OCI-LY3 (cell line): ENCODE measurements at regions not wholly inside any gene's neighbourhood (a gene's known extent, or its start where the extent isn't known, plus 50 kb on each side); places are given as distances from the start of the nearest gene placed in this dataset.

Experiments used
- H2AFZ ChIP-seq: fragments of 200-600, 300-600 bp; shearing (Covaris generic); 2 replicates; pipeline ENCODE4 v1.6.0; 2014; ENCODE audit warnings: antibody characterized with exemption, low read depth, low read length
- H3K27ac ChIP-seq: fragments of 200-600, 300-600 bp; sonication (generic); 2 replicates; pipeline ENCODE4 v1.5.1; 2014; ENCODE audit warnings: mild to moderate bottlenecking, low read length, moderate library complexity, mixed read lengths
- H3K27me3 ChIP-seq: fragments of 200-600, 300-600 bp; sonication (generic); 2 replicates; pipeline ENCODE4 v1.6.1; 2014; ENCODE audit warnings: low read depth, low read length, mixed read lengths
- H3K36me3 ChIP-seq: fragments of 200-600, 300-600 bp; sonication (generic); replicated peaks from 2 replicates; pipeline ENCODE3; 2014; ENCODE audit warnings: low read depth, low read length, mixed read lengths
- H3K4me1 ChIP-seq: fragments of 300-600, 200-600 bp; sonication (generic); 2 replicates; pipeline ENCODE4 v1.6.1; 2014; ENCODE audit warnings: low read length, mixed read lengths
- H3K4me2 ChIP-seq: fragments of 200-600, 300-600 bp; sonication (generic); 2 replicates; pipeline ENCODE4 v1.6.1; 2014; ENCODE audit warnings: low read length, mixed read lengths
- H3K4me3 ChIP-seq: fragments of 300-600, 200-600 bp; sonication (generic); 2 replicates; pipeline ENCODE4 v1.5.1; 2014; ENCODE audit warnings: antibody characterized with exemption, mild to moderate bottlenecking, low read length, moderate library complexity
- H3K79me2 ChIP-seq: fragments of 300-600, 200-600 bp; shearing (Covaris generic); 2 replicates; pipeline ENCODE4 v1.6.1; 2014; ENCODE audit warnings: mild to moderate bottlenecking, low read length, mixed read lengths
- H3K9ac ChIP-seq: fragments of 300-600, 200-600 bp; shearing (Covaris generic); 2 replicates; pipeline ENCODE4 v1.6.0; 2014; ENCODE audit warnings: mild to moderate bottlenecking, low read length, moderate library complexity
- H3K9me3 ChIP-seq: fragments of 200-600, 300-600 bp; shearing (Covaris generic); 2 replicates; pipeline ENCODE4 v1.6.1; 2014; ENCODE audit warnings: low read length, mixed read lengths; ENCODE audit not compliant: insufficient read depth
- H4K20me1 ChIP-seq: fragments of 200-600, 300-600 bp; sonication (generic); 2 replicates; pipeline ENCODE4 v1.6.1; 2016; ENCODE audit warnings: low read length, mixed read lengths; ENCODE audit not compliant: insufficient read depth
- EZH2phosphoT487 ChIP-seq: fragments of 200-600 bp; shearing (Covaris generic); IDR thresholded peaks from 2 replicates; pipeline ENCODE4 v1.6.1; 2018; ENCODE audit warnings: antibody characterized with exemption, mixed run types, low read depth
- TF ChIP-seq, protein P1 (sequence below): fragments of 200-600, 300-600 bp; sonication (generic); IDR thresholded peaks from 2 replicates; pipeline ENCODE4 v1.5.1; 2014; ENCODE audit warnings: antibody characterized with exemption, low read length, low read depth

DNA sequence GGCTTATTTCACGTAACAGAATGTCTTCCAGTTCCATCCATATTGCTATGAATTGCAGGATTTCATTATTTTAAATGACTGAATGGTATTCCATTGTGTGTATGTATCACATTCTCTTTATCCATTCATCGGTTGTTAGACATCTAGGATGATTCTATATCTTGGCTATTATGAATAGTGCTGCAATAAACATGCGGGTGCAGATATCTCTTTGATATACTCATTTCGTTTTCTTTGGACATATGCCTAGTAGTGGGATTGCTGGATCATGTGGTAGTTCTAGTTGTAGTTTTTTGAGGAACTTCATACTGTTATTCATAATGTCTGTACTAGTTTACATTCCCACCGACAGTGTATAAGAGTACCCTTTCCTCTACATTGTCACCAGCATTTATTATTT, 460.5 kb downstream of the MAN2A1 start:
- Histone ChIP-seq H3K9ac (no peak overlapping the region), H3K27ac (no peak overlapping the region), H3K79me2 (no peaks in the 10 kb centered on the region), H4K20me1 (no peaks in the 10 kb centered on the region), H3K36me3 (no peaks in the 10 kb centered on the region), H3K27me3 (no peaks in the 10 kb centered on the region), H3K4me2 (no peak overlapping the region), H3K4me3 (no peak overlapping the region), H3K9me3 (no peaks in the 10 kb centered on the region), H3K4me1 (no peaks in the 10 kb centered on the region), H2AFZ (no peak overlapping the region)
- no peak for TF ChIP-seq EZH2phosphoT487
- TF ChIP-seq, protein P1, sequence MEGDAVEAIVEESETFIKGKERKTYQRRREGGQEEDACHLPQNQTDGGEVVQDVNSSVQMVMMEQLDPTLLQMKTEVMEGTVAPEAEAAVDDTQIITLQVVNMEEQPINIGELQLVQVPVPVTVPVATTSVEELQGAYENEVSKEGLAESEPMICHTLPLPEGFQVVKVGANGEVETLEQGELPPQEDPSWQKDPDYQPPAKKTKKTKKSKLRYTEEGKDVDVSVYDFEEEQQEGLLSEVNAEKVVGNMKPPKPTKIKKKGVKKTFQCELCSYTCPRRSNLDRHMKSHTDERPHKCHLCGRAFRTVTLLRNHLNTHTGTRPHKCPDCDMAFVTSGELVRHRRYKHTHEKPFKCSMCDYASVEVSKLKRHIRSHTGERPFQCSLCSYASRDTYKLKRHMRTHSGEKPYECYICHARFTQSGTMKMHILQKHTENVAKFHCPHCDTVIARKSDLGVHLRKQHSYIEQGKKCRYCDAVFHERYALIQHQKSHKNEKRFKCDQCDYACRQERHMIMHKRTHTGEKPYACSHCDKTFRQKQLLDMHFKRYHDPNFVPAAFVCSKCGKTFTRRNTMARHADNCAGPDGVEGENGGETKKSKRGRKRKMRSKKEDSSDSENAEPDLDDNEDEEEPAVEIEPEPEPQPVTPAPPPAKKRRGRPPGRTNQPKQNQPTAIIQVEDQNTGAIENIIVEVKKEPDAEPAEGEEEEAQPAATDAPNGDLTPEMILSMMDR: no peak

DNA sequence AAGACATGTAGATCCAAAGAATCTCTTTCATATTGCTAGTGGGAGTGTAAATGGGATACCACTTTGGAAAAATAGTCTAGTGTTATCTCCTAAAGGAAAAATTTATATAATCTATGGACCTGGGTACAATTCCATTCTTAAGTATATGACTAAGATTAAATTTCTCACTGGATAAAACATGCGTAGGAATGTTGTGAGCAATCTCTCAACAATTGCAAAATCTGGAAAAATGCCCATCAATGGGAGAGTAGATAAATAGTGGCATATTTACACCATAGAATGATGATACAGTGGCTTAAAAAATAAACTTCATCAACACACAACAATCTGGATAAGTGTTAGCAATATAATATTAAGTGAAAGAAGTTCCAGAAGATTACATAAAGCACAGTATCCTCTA, 469.5 kb downstream of the MAN2A1 start:
- no peaks in the 10 kb centered on the region for H3K79me2 ChIP-seq
- H2AFZ ChIP-seq: no peak overlapping the region
- H4K20me1 ChIP-seq: no peaks in the 10 kb centered on the region
- no peaks in the 10 kb centered on the region for H3K36me3 ChIP-seq
- H3K4me1 ChIP-seq: no peaks in the 10 kb centered on the region
- H3K27ac ChIP-seq: no peak overlapping the region
- H3K4me2 ChIP-seq: no peak overlapping the region
- no peaks in the 10 kb centered on the region for H3K9me3 ChIP-seq
- H3K4me3 ChIP-seq: no peak overlapping the region
- TF ChIP-seq, protein P1: no peak
- TF ChIP-seq EZH2phosphoT487: no peak
- no peaks in the 10 kb centered on the region for H3K27me3 ChIP-seq
- no peak overlapping the region for H3K9ac ChIP-seq

DNA sequence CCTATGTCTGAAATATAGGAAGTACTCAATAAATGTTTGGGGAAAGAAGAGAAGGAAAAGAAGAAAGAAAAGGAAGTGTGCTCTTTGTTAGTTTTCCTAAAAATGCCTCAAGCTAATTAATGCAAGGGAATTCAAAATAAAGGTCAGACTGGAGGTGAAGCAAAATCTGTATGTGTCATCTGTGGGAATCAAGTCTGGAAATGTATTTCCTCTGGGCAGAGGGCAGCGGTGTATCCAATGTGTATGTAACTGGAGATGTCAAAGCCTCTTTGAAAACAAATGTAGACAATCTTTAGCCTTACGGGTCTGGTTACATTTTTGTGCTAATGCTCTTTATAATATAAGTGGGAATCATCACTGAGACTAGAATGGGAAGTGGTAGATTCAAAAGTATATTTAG, 471.4 kb downstream of the MAN2A1 start:
- H3K79me2 ChIP-seq: no peaks in the 10 kb centered on the region
- no peaks in the 10 kb centered on the region for H3K27me3 ChIP-seq
- no peak overlapping the region for H3K4me2 ChIP-seq
- no peaks in the 10 kb centered on the region for H4K20me1 ChIP-seq
- no peak overlapping the region for H3K9ac ChIP-seq
- no peak for TF ChIP-seq EZH2phosphoT487
- TF ChIP-seq, protein P1: no peak
- no peak overlapping the region for H2AFZ ChIP-seq
- H3K27ac ChIP-seq: no peak overlapping the region
- no peaks in the 10 kb centered on the region for H3K9me3 ChIP-seq
- H3K36me3 ChIP-seq: no peaks in the 10 kb centered on the region
- H3K4me1 ChIP-seq: no peaks in the 10 kb centered on the region
- H3K4me3 ChIP-seq: no peak overlapping the region

DNA sequence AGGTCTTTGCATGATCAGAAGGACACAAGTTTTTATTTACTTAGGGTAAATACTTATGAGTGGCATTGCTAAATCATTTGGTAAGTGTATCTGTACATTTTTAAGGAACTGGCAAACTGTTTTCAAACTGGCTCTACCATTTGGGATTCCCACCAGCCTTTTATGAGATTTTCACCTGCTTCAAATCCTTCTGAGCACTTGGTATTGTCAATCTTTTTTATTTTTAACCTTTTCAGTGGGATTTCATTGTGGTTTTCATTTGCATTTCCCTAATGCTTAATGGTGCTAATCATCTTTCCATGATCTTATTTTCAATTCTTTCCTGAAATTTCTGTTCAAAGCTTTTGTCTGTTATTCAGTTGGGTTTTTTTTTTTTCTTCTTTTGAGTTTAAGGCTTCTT, 475.6 kb downstream of the MAN2A1 start:
- Histone ChIP-seq H3K27me3 (no peaks in the 10 kb centered on the region), H3K79me2 (no peaks in the 10 kb centered on the region), H3K9me3 (no peaks in the 10 kb centered on the region), H3K4me2 (no peak overlapping the region), H3K4me3 (no peak overlapping the region), H4K20me1 (no peaks in the 10 kb centered on the region), H3K9ac (no peak overlapping the region), H2AFZ (no peak overlapping the region), H3K4me1 (no peaks in the 10 kb centered on the region), H3K36me3 (no peaks in the 10 kb centered on the region), H3K27ac (no peak overlapping the region)
- TF ChIP-seq, protein P1: no peak
- no peak for TF ChIP-seq EZH2phosphoT487
